Neural cell (in vitro differentiated cells): ENCODE measurements at regions not wholly inside any gene's neighbourhood (a gene's known extent, or its start where the extent isn't known, plus 50 kb on each side); places are given as distances from the start of the nearest gene placed in this dataset.
"Not testable (repeated sequence)": the region's sequence is repeated elsewhere in the genome, so short reads cannot be mapped to it uniquely, and the experiment has no call there.

Experiments
- H2AFZ ChIP-seq: fragments of 200-600, 300-800 bp; sonication (generic), shearing (Covaris generic); 2 replicates; pipeline ENCODE4 v1.6.0; 2014; ENCODE audit warnings: low read depth, mild to moderate bottlenecking, antibody characterized with exemption, low read length, moderate library complexity
- H3F3A ChIP-seq: fragments of 200-600 bp; shearing (Covaris generic); 2 replicates; pipeline ENCODE4 v1.6.1; 2016; ENCODE audit warnings: mild to moderate bottlenecking, moderate library complexity, mixed read lengths, antibody characterized with exemption, low read length; ENCODE audit not compliant: insufficient read depth, poor library complexity, severe bottlenecking
- H3K27ac ChIP-seq: fragments of 200-600, 300-800 bp; sonication (generic), shearing (Covaris generic); 2 replicates; pipeline ENCODE4 v1.5.1; 2014; ENCODE audit warnings: mild to moderate bottlenecking, low read length, moderate library complexity
- H3K27me3 ChIP-seq: fragments of 300-800, 200-600 bp; sonication (generic), shearing (Covaris generic); 2 replicates; pipeline ENCODE4 v1.6.0; 2014; ENCODE audit warnings: mild to moderate bottlenecking, low read depth, low read length, moderate library complexity; ENCODE audit not compliant: insufficient read depth
- H3K36me3 ChIP-seq: fragments of 300-800, 200-600 bp; sonication (generic), shearing (Covaris generic); 2 replicates; pipeline ENCODE4 v1.5.1; 2014; ENCODE audit warnings: mild to moderate bottlenecking, antibody characterized with exemption, low read length, moderate library complexity; ENCODE audit not compliant: insufficient read depth
- H3K4me2 ChIP-seq: fragments of 300-800, 200-600 bp; sonication (generic), shearing (Covaris generic); 2 replicates; pipeline ENCODE4 v1.6.0; 2014; ENCODE audit warnings: mild to moderate bottlenecking, low read length
- H3K4me3 ChIP-seq: fragments of 300-800, 200-600 bp; sonication (generic), shearing (Covaris generic); 2 replicates; pipeline ENCODE4 v1.5.1; 2014; ENCODE audit warnings: mild to moderate bottlenecking, low read length, moderate library complexity
- H3K79me2 ChIP-seq: fragments of 200-600 bp; shearing (Covaris generic); replicated peaks from 2 replicates; pipeline ENCODE4 v1.6.0; 2014; ENCODE audit warnings: mild to moderate bottlenecking, low read length, moderate library complexity; ENCODE audit not compliant: insufficient read depth
- H3K9ac ChIP-seq: fragments of 300-800, 200-600 bp; sonication (generic), shearing (Covaris generic); 2 replicates; pipeline ENCODE4 v1.6.1; 2016; ENCODE audit warnings: mild to moderate bottlenecking, low read length, mixed read lengths
- H3K9me2 ChIP-seq: fragments of 200-600 bp; shearing (Covaris generic); 2 replicates; pipeline ENCODE4 v1.6.1; 2016; ENCODE audit warnings: mild to moderate bottlenecking, low read length, mixed read lengths; ENCODE audit not compliant: insufficient read depth
- H3K9me3 ChIP-seq: fragments of 200-600, 300-800 bp; sonication (generic), shearing (Covaris generic); 2 replicates; pipeline ENCODE4 v1.6.1; 2016; ENCODE audit warnings: mild to moderate bottlenecking, mixed run types, low read length, moderate library complexity, mixed read lengths
- H4K20me1 ChIP-seq: fragments of 200-600 bp; shearing (Covaris generic); 2 replicates; pipeline ENCODE4 v1.6.1; 2016; ENCODE audit warnings: mild to moderate bottlenecking, mixed run types; ENCODE audit not compliant: insufficient read depth
- EP300 ChIP-seq: fragments of 450-650 bp; conservative IDR thresholded peaks from 2 replicates; pipeline ENCODE4 v1.6.1; 2014; ENCODE audit warnings: antibody characterized with exemption, mild to moderate bottlenecking, moderate library complexity; ENCODE audit not compliant: poor library complexity, severe bottlenecking
- EZH2 ChIP-seq: fragments of 200-600, 300-800 bp; shearing (Covaris generic), sonication (generic); IDR thresholded peaks from 2 replicates; pipeline ENCODE4 v1.6.1; 2014; ENCODE audit warnings: antibody characterized with exemption, low read length, borderline replicate concordance, mild to moderate bottlenecking; ENCODE audit not compliant: insufficient read depth, poor library complexity, severe bottlenecking
- MXI1 ChIP-seq: fragments of 450-650 bp; conservative IDR thresholded peaks from 2 replicates; pipeline ENCODE4 v1.6.1; 2014; ENCODE audit warnings: antibody characterized with exemption, mild to moderate bottlenecking; ENCODE audit not compliant: poor library complexity, severe bottlenecking
- POLR2AphosphoS5 ChIP-seq: IDR thresholded peaks from 2 replicates; pipeline ENCODE4 v1.6.1; 2012
- RAD21 ChIP-seq: fragments of 450-650 bp; conservative IDR thresholded peaks from 2 replicates; pipeline ENCODE4 v1.6.1; 2014; ENCODE audit warnings: antibody characterized with exemption, mild to moderate bottlenecking, moderate library complexity
- SMC3 ChIP-seq: fragments of 450-650 bp; conservative IDR thresholded peaks from 2 replicates; pipeline ENCODE4 v1.6.1; 2014; ENCODE audit warnings: antibody characterized with exemption, mild to moderate bottlenecking, moderate library complexity; ENCODE audit not compliant: poor library complexity
- TAF1 ChIP-seq: IDR thresholded peaks from 2 replicates; pipeline ENCODE4 v1.6.1; 2012; ENCODE audit warnings: low read depth
- TF ChIP-seq, protein P1 (sequence below): IDR thresholded peaks from 2 replicates; pipeline ENCODE4 v1.6.1; 2012; ENCODE audit warnings: borderline replicate concordance
- TF ChIP-seq, protein P2 (sequence below): fragments of 450-650 bp; IDR thresholded peaks from 2 replicates; pipeline ENCODE4 v1.5.1; 2014; ENCODE audit warnings: antibody characterized with exemption, mild to moderate bottlenecking, moderate library complexity; ENCODE audit not compliant: poor library complexity, severe bottlenecking

DNA sequence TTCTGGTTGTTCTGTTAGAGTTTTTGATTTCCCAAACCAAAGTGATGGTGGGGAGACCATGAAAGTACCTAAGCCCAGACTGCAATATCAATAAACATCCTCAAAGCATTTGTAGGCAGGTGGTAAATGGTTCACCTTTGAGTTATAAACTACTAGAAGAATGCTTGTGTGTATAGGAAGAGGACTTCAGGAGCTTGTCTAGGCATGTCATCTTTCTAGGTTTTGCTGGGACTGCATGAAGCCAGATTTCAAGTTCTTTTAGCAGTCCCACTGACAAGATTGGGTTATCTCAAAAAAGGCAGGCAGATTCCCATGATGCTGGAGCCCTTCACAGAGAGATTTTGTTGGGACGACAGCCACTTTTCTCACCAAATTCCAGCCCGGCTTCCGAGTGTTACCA is 135.3 kb downstream of the KCNE4 start:
- H3K27me3 ChIP-seq, result no peaks in the 10 kb centered on the region
- H3K4me3 ChIP-seq, result no peak overlapping the region
- no peaks in the 10 kb centered on the region for H3K79me2 ChIP-seq
- H3K9ac ChIP-seq, result no peak overlapping the region
- H2AFZ ChIP-seq, result no peak overlapping the region
- no peak overlapping the region for H3K4me2 ChIP-seq
- no peak overlapping the region for H3K27ac ChIP-seq
- no peaks in the 10 kb centered on the region for H3K9me3 ChIP-seq
- no peaks in the 10 kb centered on the region for H3K36me3 ChIP-seq
- no peaks in the 10 kb centered on the region for H3K9me2 ChIP-seq
- H3F3A ChIP-seq, result no peaks in the 10 kb centered on the region
- H4K20me1 ChIP-seq, result no peaks in the 10 kb centered on the region
- TF ChIP-seq, protein P1, sequence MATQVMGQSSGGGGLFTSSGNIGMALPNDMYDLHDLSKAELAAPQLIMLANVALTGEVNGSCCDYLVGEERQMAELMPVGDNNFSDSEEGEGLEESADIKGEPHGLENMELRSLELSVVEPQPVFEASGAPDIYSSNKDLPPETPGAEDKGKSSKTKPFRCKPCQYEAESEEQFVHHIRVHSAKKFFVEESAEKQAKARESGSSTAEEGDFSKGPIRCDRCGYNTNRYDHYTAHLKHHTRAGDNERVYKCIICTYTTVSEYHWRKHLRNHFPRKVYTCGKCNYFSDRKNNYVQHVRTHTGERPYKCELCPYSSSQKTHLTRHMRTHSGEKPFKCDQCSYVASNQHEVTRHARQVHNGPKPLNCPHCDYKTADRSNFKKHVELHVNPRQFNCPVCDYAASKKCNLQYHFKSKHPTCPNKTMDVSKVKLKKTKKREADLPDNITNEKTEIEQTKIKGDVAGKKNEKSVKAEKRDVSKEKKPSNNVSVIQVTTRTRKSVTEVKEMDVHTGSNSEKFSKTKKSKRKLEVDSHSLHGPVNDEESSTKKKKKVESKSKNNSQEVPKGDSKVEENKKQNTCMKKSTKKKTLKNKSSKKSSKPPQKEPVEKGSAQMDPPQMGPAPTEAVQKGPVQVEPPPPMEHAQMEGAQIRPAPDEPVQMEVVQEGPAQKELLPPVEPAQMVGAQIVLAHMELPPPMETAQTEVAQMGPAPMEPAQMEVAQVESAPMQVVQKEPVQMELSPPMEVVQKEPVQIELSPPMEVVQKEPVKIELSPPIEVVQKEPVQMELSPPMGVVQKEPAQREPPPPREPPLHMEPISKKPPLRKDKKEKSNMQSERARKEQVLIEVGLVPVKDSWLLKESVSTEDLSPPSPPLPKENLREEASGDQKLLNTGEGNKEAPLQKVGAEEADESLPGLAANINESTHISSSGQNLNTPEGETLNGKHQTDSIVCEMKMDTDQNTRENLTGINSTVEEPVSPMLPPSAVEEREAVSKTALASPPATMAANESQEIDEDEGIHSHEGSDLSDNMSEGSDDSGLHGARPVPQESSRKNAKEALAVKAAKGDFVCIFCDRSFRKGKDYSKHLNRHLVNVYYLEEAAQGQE, result no peak
- TF ChIP-seq EZH2 (no peak), MXI1 (no peak), RAD21 (no peak), EP300 (no peak), TAF1 (no peak), POLR2AphosphoS5 (no peak), SMC3 (no peak)
- TF ChIP-seq, protein P2, sequence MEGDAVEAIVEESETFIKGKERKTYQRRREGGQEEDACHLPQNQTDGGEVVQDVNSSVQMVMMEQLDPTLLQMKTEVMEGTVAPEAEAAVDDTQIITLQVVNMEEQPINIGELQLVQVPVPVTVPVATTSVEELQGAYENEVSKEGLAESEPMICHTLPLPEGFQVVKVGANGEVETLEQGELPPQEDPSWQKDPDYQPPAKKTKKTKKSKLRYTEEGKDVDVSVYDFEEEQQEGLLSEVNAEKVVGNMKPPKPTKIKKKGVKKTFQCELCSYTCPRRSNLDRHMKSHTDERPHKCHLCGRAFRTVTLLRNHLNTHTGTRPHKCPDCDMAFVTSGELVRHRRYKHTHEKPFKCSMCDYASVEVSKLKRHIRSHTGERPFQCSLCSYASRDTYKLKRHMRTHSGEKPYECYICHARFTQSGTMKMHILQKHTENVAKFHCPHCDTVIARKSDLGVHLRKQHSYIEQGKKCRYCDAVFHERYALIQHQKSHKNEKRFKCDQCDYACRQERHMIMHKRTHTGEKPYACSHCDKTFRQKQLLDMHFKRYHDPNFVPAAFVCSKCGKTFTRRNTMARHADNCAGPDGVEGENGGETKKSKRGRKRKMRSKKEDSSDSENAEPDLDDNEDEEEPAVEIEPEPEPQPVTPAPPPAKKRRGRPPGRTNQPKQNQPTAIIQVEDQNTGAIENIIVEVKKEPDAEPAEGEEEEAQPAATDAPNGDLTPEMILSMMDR, result no peak

DNA sequence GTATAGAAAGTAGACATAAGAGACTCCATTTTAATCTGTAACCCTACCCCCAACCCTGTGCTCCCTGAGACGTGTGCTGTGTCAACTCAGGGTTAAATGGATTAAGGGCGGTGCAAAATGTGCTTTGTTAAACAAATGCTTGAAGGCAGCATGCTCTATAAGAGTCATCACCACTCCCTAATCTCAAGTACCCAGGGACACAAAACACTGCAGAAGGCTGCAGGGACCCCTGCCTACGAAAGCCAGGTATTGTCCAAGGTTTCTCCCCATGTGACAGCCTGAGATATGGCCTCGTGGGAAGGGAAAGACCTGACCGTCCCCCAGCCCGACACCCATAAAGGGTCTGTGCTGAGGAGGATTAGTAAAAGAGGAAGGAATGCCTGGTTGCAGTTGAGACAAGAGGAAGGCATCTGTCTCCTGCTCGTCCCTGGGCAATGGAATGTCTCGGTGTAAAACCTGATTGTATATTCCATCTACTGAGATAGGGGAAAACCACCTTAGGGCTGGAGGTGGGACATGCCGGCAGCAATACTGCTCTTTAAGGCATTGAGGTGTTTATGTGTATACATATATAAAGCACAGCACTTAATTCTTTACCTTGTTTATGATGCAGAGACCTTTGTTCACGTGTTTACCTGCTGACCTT is 138.7 kb downstream of the KCNE4 start:
- not testable (repeated sequence) for H4K20me1 ChIP-seq, H3K4me2 ChIP-seq, H3K9ac ChIP-seq, H2AFZ ChIP-seq, H3K27me3 ChIP-seq, H3K27ac ChIP-seq, H3F3A ChIP-seq, H3K36me3 ChIP-seq, H3K9me3 ChIP-seq, H3K79me2 ChIP-seq, H3K9me2 ChIP-seq, H3K4me3 ChIP-seq

DNA sequence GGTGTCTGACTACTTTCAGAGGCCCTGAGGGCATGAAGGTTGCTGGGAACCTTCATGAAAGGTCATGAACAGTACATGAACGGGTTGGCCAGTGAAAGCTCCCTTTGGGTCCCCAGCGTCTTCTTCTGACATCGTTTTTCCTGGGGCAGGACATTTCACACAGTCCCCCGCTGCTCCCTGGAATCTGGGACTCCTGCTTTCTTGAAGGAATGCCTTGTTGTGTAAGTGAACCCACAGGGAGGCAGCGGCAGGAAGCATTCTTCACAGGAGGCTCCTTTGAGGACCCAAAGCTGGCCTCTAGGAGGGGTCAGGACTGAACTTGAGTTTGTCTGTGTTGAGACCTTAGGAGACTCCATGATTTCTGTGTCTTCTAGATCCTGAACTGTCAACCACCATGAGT is 144.3 kb downstream of the KCNE4 start:
- Histone ChIP-seq H3K4me2 (no peak overlapping the region), H3K27ac (no peak overlapping the region), H3F3A (no peaks in the 10 kb centered on the region), H4K20me1 (no peaks in the 10 kb centered on the region), H3K36me3 (no peaks in the 10 kb centered on the region), H3K79me2 (no peaks in the 10 kb centered on the region), H3K27me3 (no peaks in the 10 kb centered on the region), H3K9ac (no peak overlapping the region), H2AFZ (no peak overlapping the region), H3K4me3 (no peak overlapping the region), H3K9me3 (no peaks in the 10 kb centered on the region), H3K9me2 (no peaks in the 10 kb centered on the region)
- TF ChIP-seq, protein P1, result no peak
- TF ChIP-seq RAD21 (no peak), EZH2 (no peak), POLR2AphosphoS5 (no peak), MXI1 (no peak), TAF1 (no peak)
- TF ChIP-seq, protein P2, result no peak
